ENCODE measurements at regions not wholly inside any gene's neighbourhood (a gene's known extent, or its start where the extent isn't known, plus 50 kb on each side); places are given as distances from the start of the nearest gene placed in this dataset.

GRCh38 chr7:37633048-37633447 is 50.5 kb upstream of the GPR141 start:
- in situ Hi-C loops (cut with MboI; ENCODE audit: low pct_unique_long_range_greater_than_20kb, low sequenced_read_pairs, unreplicated experiment), result no loop called here
- DNase-seq (ENCODE audit: low spot score), result no peak

More at GRCh38 chr7:37633048-37633447, 50.5 kb upstream of the GPR141 start:
- TF ChIP-seq CTCF (IDR thresholded peaks at IDR 0.05; ENCODE audit: extremely low read depth, insufficient read depth, missing control alignments), result no peak

All from GM13977 (cell line).